ENCODE measurements at regions not wholly inside any gene's neighbourhood (a gene's known extent, or its start where the extent isn't known, plus 50 kb on each side); places are given as distances from the start of the nearest gene placed in this dataset.
"Not testable (repeated sequence)": the region's sequence is repeated elsewhere in the genome, so short reads cannot be mapped to it uniquely, and the experiment has no call there.

DNA sequence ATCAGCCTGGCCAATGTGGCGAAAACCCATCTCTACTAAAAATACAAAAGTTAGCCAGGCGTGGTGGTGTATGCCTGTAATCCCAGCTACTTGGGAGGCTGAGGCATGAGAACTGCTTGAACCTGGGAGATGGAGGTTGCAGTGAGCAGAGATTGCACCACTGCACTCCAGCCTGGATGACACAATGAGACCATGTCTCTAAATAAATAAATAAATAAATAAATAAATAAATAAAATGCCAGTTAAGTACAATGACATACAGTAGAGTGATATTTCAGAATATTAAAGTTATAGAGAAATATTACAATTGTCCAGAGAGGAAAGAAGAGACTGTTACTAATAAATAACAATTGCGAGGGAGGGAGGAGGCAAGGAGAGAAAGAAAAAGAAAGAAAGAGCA, 199.8 kb upstream of the NREP start:
- BruUV-seq (replicated peaks); H3K23ac ChIP-seq (ENCODE audit: low read depth, low read length); DNase-seq; H3K9ac ChIP-seq (ENCODE audit: low read depth, low read length); H3K9me1 ChIP-seq (ENCODE audit: insufficient read depth, low read length); ATAC-seq (ENCODE audit: low read depth); H3K9me3 ChIP-seq (ENCODE audit: control insufficient read depth, insufficient read depth, low read length); H2BK5ac ChIP-seq (ENCODE audit: low read depth, low read length, poor library complexity, severe bottlenecking); intact Hi-C loops (cut with micrococcal nuclease); H3K36me3 ChIP-seq (ENCODE audit: control insufficient read depth, insufficient read depth, low read length); H3K4me2 ChIP-seq (ENCODE audit: low read depth, low read length); H2BK20ac ChIP-seq (ENCODE audit: low read depth, low read length); H2AK9ac ChIP-seq (replicated peaks; ENCODE audit: low read depth, low read length, poor library complexity); in situ Hi-C loops (cut with MboI; ENCODE audit: low sequenced_read_pairs); H2BK15ac ChIP-seq (ENCODE audit: low read depth, low read length); H3K79me1 ChIP-seq (ENCODE audit: low read depth in 1 of 2, low read length in 2 of 2); H3K14ac ChIP-seq (replicated peaks; ENCODE audit: low read depth, low read length); dilution Hi-C loops (cut with HindIII; ENCODE audit: low sequenced_read_pairs, unreplicated experiment); POLR2A ChIA-PET (ENCODE audit: unreplicated experiment); H3K27ac ChIP-seq (ENCODE audit: insufficient read depth, low read length); H4K20me1 ChIP-seq (ENCODE audit: insufficient read depth, low read length); H2AFZ ChIP-seq (replicated peaks; ENCODE audit: low read length, poor library complexity); H4K8ac ChIP-seq (ENCODE audit: low read depth in 2 of 2, low read length in 2 of 2); H3K4me3 ChIP-seq (ENCODE audit: insufficient read depth, low read depth, low read length); H3K18ac ChIP-seq (ENCODE audit: low read depth, low read length); H3K27me3 ChIP-seq (ENCODE audit: control insufficient read depth, insufficient read depth, low read length); H2BK120ac ChIP-seq (ENCODE audit: low read depth, low read length); H3K56ac ChIP-seq (ENCODE audit: extremely low read depth, insufficient read depth, low read length); CTCF ChIA-PET: not testable (repeated sequence)
- peak overlapping the region; percentile 31; the same call in 1 of the 2 replicates for H4K91ac ChIP-seq (ENCODE audit: insufficient read depth, low read depth, low read length)
- 0 out of 2 replicates have a peak overlapping the region, but pooled peaks have one; percentile 37 for H2AK5ac ChIP-seq (ENCODE audit: low read depth, low read length)
- WGBS, 2 experiments (ENCODE audit: extremely low coverage in 2 of 2, insufficient read length in 1 of 2): no CpG with 5 or more reads among the region's 3 CpGs
- 0 out of 2 replicates have a peak overlapping the region, but pooled peaks have one; percentile 2 for H3K4ac ChIP-seq (ENCODE audit: low read depth, low read length)
- H4K5ac ChIP-seq (ENCODE audit: low read depth, low read length): 0 out of 2 replicates have a peak overlapping the region, but pooled peaks have one; percentile 28
- H3K4me1 ChIP-seq (ENCODE audit: control insufficient read depth, insufficient read depth, low read length): peaks cover 12% of the 10 kb centered on the region
